GM21737 (cell line): ENCODE measurements at regions not wholly inside any gene's neighbourhood (a gene's known extent, or its start where the extent isn't known, plus 50 kb on each side); places are given as distances from the start of the nearest gene placed in this dataset.

Experiments
- ATAC-seq: cut with Tn5 transposase; IDR thresholded peaks from one replicate; pipeline ENCODE4 v1.9.1; 2021; ENCODE audit warnings: mild to moderate bottlenecking, moderate library complexity; ENCODE audit not compliant: unreplicated experiment

GRCh38 chr12:16726879-16727278, 120.9 kb upstream of the LMO3 start:
- no peak for ATAC-seq

DNA sequence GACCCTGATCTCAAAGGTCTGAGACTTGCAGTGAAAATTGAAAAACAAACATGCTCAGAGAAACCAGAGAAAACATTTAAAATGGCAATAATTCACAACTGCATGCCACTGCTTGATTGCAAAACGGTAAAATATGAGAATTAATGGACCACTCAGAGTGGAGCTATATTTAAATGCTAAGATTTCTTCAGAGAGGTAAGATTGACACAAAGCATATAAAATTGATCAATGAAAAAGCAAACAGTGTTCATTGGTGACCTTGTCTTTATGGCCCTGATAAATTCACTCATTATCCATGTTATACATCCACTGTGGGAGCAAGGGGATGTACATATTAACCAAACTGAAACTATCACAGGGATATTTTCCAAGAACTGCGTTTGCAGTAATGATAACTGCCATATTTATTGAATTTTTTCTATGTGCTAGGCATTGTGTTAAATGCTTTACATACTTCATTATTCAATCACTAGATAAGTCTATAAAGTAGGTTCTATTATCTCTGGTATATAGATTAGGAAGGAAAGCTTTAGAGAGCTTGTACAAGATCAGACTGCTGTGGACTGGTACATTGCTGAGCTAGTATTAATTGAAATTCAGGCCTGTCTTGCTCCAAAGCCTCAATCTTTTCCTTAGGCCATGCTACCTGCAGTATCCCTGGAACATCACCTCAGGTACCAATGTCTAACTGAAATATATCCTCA, 113.9 kb upstream of the LMO3 start:
- ATAC-seq: no peak

DNA sequence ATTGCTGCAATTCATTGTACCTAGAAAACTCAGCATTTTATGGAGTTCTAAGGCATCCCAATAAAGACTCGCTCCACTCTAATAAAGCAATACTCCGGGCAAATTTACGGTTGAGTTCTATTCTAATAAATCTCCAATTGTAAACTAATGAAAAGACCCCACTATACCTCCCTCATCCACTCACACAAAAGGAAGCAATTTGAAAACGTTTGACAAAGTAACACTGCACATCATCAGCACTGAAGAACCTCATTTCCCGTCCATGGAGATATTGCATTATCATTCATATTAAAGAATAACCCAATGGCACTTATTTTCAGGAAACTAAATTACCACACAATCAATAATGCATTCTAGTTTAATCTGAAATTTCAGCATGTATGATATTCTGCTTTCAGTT, 111.0 kb upstream of the LMO3 start:
- ATAC-seq: no peak

DNA sequence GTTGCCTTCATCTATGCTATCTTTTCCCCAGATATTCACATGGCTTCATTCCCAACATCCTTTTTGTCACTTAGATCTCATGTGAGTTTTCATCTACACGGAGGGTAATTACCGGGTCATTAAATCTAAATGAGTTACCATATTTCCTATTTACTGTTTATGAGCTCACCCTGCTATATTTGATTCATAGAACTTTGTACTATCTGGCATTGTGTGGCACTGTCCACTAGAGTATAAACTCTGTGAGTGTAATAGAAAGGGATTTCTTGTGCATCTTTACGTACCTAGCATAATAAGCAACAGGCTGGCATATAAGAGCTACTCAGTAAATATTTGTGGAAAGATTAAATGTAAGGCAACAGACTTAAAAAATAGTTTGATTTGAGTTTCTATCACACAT, 86.1 kb upstream of the LMO3 start:
- ATAC-seq: no peak

- no peak for ATAC-seq
Observed at GRCh38 chr12:16691624-16692023, 85.7 kb upstream of the LMO3 start.

DNA sequence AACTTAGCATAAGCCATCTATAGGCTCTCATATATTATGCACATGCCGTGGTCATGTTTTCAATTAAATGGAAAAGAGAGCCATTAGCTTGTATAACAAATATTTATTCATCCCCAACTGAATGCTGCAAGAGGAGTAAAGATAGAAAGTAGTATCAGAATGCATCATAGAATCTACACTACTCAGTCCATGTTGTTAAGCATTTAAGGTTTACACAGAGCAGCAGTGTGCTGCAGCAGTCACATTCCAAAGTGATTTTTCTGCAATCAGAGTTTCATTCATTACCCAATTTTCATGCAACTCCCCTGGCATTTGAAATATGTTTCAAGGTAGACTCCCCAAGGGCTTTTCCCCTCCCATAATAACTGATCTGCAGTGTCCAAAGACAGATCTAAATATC, 82.2 kb upstream of the LMO3 start:
- ATAC-seq: no peak

GRCh38 chr12:16685107-16685506, 79.1 kb upstream of the LMO3 start:
- ATAC-seq: no peak

GRCh38 chr12:16681196-16681595, 75.2 kb upstream of the LMO3 start:
- ATAC-seq: no peak

- no peak for ATAC-seq
Observed at GRCh38 chr12:16675438-16675837, 69.5 kb upstream of the LMO3 start.

- no peak for ATAC-seq
Observed at GRCh38 chr12:16674885-16675284, 68.9 kb upstream of the LMO3 start.

DNA sequence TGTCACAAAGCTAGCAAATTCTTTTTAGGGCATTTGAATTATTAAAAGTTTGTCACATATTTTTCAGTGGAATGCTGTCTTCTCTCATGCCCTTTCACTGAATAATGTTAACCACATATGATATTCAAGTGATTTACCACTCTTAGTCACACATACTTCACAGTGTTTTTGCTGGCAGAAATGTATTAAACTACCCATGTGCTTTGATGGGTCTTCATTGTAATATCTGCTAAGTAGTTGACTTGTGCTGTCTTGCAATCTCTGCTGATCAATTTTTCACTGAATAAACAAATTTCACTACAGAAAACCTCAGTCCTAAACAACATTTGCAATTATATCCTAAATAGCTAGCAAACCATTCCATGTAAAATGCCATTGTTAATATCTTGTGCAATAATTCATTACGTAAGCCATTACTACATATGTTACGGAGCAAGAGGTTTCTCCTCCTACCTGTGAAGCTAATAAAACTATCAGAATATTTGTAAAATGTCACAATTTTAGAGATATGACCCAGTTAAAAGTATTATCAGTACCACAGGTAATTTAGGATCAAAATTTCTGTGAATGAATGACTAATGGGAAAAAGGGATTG, 64.6 kb upstream of the LMO3 start:
- ATAC-seq: no peak

DNA sequence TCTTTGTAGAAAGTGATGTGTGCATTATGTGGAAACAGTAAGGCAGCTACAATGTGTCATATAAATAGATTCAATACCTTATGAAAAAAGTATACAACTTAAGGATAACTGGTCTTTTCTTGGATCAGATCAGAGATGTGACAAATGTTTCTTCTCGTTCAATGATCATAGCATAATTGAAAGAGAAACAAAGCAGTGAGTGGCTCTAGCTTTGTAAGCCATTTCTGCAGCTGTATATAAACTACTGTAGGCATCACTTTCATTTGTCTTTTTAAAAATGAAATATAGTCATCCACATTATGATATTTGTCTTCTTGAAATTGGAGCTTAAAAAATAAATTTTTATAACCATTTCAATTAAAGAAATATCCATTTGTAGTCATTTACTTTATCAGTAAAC, 63.8 kb upstream of the LMO3 start:
- ATAC-seq: no peak

DNA sequence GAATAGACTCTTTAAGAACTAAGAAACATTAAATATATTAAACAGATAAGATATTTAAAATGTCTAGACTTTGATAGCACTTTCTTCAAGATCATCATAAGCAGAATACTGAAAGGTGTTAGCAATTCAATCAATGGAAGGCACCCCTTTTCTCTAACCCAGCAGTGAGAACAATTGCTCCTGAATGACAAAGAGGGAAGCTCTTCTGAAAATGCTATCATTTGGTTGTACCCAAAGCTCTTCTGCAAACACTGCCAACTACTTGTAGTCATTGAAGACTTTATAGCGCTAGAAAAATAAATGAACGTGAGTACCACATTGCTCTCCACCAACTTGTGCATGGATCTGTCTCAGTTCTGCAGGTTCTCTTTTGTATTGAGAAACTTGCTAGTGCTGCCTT, 62.2 kb upstream of the LMO3 start:
- no peak for ATAC-seq

- no peak for ATAC-seq
Observed at GRCh38 chr12:16658699-16659098, 52.7 kb upstream of the LMO3 start.
